ENCODE measurements at regions not wholly inside any gene's neighbourhood (a gene's known extent, or its start where the extent isn't known, plus 50 kb on each side); places are given as distances from the start of the nearest gene placed in this dataset.

- DNase-seq (no peak), ATAC-seq (no peak)
- TF ChIP-seq CTCF (IDR thresholded peaks at IDR 0.05) = no peak
- H3K9me3 ChIP-seq = no peaks in the 10 kb centered on the region
- intact Hi-C loops (cut with DNase I, micrococcal nuclease) = no loop called here
- H3K4me1 ChIP-seq (ENCODE audit: low read depth) = no peaks in the 10 kb centered on the region
- H3K36me3 ChIP-seq (ENCODE audit: low read depth) = no peaks in the 10 kb centered on the region
- no peak overlapping the region for H3K4me3 ChIP-seq
Measured at GRCh38 chr16:26727848-26728247, 338.9 kb upstream of the C16orf82 start.

DNA sequence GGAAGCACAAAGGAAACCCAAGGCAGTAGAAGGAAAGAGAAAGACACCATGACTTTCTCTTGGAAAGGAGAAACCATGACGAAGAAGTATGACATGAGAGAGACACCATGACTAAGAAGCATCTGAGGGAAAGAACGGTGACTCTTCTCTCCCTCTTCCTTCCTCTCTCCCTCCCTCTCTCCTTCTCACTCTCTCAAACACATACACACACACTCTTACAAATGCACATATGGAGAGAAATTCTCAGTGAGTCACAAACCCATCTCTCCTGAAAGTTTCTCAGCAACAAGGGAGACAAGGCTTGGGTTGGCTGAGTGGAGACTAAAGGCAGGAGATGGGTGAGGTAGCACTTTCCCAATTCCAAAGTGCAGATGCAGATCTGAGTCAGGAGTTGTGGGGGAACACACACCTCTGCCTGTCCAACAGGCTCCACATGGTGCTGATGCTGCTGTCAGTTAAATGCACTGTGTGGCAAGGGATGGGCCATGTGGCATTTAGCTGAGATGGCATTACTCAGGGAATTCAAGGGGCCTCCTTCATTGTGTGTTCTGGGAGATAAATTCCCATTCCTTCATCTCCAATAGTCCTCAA is 336.7 kb upstream of the C16orf82 start:
- Histone ChIP-seq H3K36me3 (ENCODE audit: low read depth) (no peaks in the 10 kb centered on the region), H3K9me3 (no peaks in the 10 kb centered on the region), H3K4me3 (no peak overlapping the region), H3K4me1 (ENCODE audit: low read depth) (no peaks in the 10 kb centered on the region)
- no peak for TF ChIP-seq CTCF (IDR thresholded peaks at IDR 0.05)
- ATAC-seq (no peak), DNase-seq (no peak)
- intact Hi-C loops (cut with DNase I, micrococcal nuclease) = no loop called here

- no peak for DNase-seq
- no peak for TF ChIP-seq CTCF (IDR thresholded peaks at IDR 0.05)
- H3K4me1 ChIP-seq (ENCODE audit: low read depth) = no peaks in the 10 kb centered on the region
- no peak for ATAC-seq
- intact Hi-C loops (cut with DNase I, micrococcal nuclease) = no loop called here
- no peaks in the 10 kb centered on the region for H3K9me3 ChIP-seq
- H3K4me3 ChIP-seq = no peak overlapping the region
- H3K36me3 ChIP-seq (ENCODE audit: low read depth) = no peaks in the 10 kb centered on the region
Measured at GRCh38 chr16:26731729-26732128, 335.0 kb upstream of the C16orf82 start.

GRCh38 chr16:26733710-26734109 is 333.0 kb upstream of the C16orf82 start:
- ATAC-seq = no peak
- H3K4me1 ChIP-seq (ENCODE audit: low read depth) = no peaks in the 10 kb centered on the region
- no peaks in the 10 kb centered on the region for H3K9me3 ChIP-seq
- TF ChIP-seq CTCF (IDR thresholded peaks at IDR 0.05) = no peak
- intact Hi-C loops (cut with DNase I, micrococcal nuclease) = no loop called here
- no peak for DNase-seq
- no peak overlapping the region for H3K4me3 ChIP-seq
- H3K36me3 ChIP-seq (ENCODE audit: low read depth) = no peaks in the 10 kb centered on the region

GRCh38 chr16:26735521-26735920 is 331.2 kb upstream of the C16orf82 start:
- no peak for TF ChIP-seq CTCF (IDR thresholded peaks at IDR 0.05)
- H3K9me3 ChIP-seq = no peaks in the 10 kb centered on the region
- H3K4me3 ChIP-seq = no peak overlapping the region
- no peaks in the 10 kb centered on the region for H3K4me1 ChIP-seq (ENCODE audit: low read depth)
- intact Hi-C loops (cut with DNase I, micrococcal nuclease) = no loop called here
- ATAC-seq (no peak), DNase-seq (no peak)
- H3K36me3 ChIP-seq (ENCODE audit: low read depth) = no peaks in the 10 kb centered on the region

DNA sequence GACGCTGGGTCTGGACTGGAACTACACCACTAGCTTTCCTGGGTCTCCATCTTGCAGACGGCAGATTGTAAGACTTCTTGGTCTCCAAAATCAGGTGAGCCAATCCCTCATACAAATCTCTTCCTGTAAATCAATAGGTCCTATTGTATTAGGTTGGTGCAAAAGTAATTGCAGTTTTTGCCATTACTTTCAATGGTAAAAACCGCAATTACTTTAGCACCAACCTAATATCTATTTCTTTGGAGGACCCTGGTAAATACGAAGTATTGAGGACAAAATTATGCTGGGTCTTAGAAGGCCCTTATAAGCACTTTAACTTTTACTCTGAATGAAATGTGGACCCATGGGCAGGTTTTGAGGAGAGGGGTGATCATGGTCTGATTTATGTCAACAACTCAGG is 330.6 kb upstream of the C16orf82 start:
- no peak for ATAC-seq
- intact Hi-C loops (cut with DNase I, micrococcal nuclease) = no loop called here
- H3K36me3 ChIP-seq (ENCODE audit: low read depth) = no peaks in the 10 kb centered on the region
- no peak for DNase-seq
- no peak overlapping the region for H3K4me3 ChIP-seq
- TF ChIP-seq CTCF (IDR thresholded peaks at IDR 0.05) = no peak
- H3K9me3 ChIP-seq = no peaks in the 10 kb centered on the region
- no peaks in the 10 kb centered on the region for H3K4me1 ChIP-seq (ENCODE audit: low read depth)
